Panc1 (cell line): ENCODE measurements at regions not wholly inside any gene's neighbourhood (a gene's known extent, or its start where the extent isn't known, plus 50 kb on each side); places are given as distances from the start of the nearest gene placed in this dataset.

ENCODE experiments used
- ATAC-seq: fragments of 200-7000 bp; cut with Tn5 transposase; 2 replicates; pipeline ENCODE4 v1.9.1; 2020; ENCODE audit warnings: mild to moderate bottlenecking, moderate library complexity
- BruUV-seq: library from RNA; stranded (reverse); fragments of 400-500 nt; replicated peaks from 2 replicates; lab custom pipeline; 2021; lab: Mats Ljungman, UMichigan
- CTCF ChIA-PET: fragments of 300-600 bp; sonication (Branson Sonifier 250); formaldehyde crosslinking; loops from one replicate; lab custom pipeline; 2022; ENCODE audit warnings: antibody characterized with exemption; lab: Charles Lee
- POLR2A ChIA-PET: fragments of 300-600 bp; sonication (Branson Sonifier 250); formaldehyde crosslinking; loops from one replicate; lab custom pipeline; 2022; ENCODE audit warnings: antibody characterized with exemption; lab: Charles Lee
- DNase-seq: peaks from one replicate; pipeline ENCODE4 v3.0.0-alpha.2; 2010; ENCODE audit warnings: low read depth, low spot score
- H3K27ac ChIP-seq: 2 replicates; pipeline ENCODE4 v1.5.1; 2011; ENCODE audit warnings: mild to moderate bottlenecking, low read length, inconsistent platforms
- H3K27me3 ChIP-seq: fragments of 200-500 bp; sonication (Bioruptor generic); 2 replicates; pipeline ENCODE4 v1.6.0; 2014; ENCODE audit warnings: low read length, inconsistent platforms; ENCODE audit not compliant: control insufficient read depth, insufficient read depth
- H3K36me3 ChIP-seq: fragments of 200-500 bp; sonication (Bioruptor generic); 2 replicates; pipeline ENCODE4 v1.5.1; 2014; ENCODE audit warnings: inconsistent platforms, mild to moderate bottlenecking, low read length, moderate library complexity; ENCODE audit not compliant: control insufficient read depth, insufficient read depth
- H3K4me1 ChIP-seq: 2 replicates; pipeline ENCODE4 v1.5.1; 2011; ENCODE audit warnings: inconsistent platforms, mild to moderate bottlenecking, low read length, moderate library complexity; ENCODE audit not compliant: control insufficient read depth, insufficient read depth
- H3K4me3 ChIP-seq, 2 experiments: 2 replicates each; pipeline ENCODE4 v1.5.1; 2011 to 2012; ENCODE audit warnings: low read depth in 2 of 2, low read length in 2 of 2, mild to moderate bottlenecking in 2 of 2, inconsistent platforms in 1 of 2, moderate library complexity in 1 of 2
- H3K9me3 ChIP-seq: fragments of 200-500 bp; sonication (Bioruptor generic); 2 replicates; pipeline ENCODE4 v1.5.1; 2014; ENCODE audit warnings: low read depth, mild to moderate bottlenecking, inconsistent platforms, low read length, moderate library complexity; ENCODE audit not compliant: control insufficient read depth, insufficient read depth
- POLR2AphosphoS5 ChIP-seq: IDR thresholded peaks from 2 replicates; pipeline ENCODE4 v1.6.1; 2012; ENCODE audit warnings: mild to moderate bottlenecking, low read depth, low read length, moderate library complexity
- REST ChIP-seq, 2 experiments: IDR thresholded peaks; 2 replicates each; pipeline ENCODE4 v1.6.1; 2011 to 2012; ENCODE audit warnings: low read depth in 2 of 2, control low read depth in 1 of 2, low read length in 1 of 2, mild to moderate bottlenecking in 1 of 2, moderate library complexity in 1 of 2; ENCODE audit not compliant: insufficient read depth in 1 of 2
- SIN3A ChIP-seq: IDR thresholded peaks from 2 replicates; pipeline ENCODE4 v1.6.1; 2012; ENCODE audit warnings: low read depth, mild to moderate bottlenecking, low read length, moderate library complexity, borderline replicate concordance; ENCODE audit not compliant: insufficient read depth
- TCF7L2 ChIP-seq: IDR thresholded peaks from 2 replicates; pipeline ENCODE4 v1.6.1; 2011; ENCODE audit warnings: mild to moderate bottlenecking, low read depth, low read length, inconsistent platforms
- in situ Hi-C: cut with HindIII; loops from 2 replicates; pipeline ENCODE4 v1.10.0; 2016; ENCODE audit warnings: low sequenced_read_pairs, low pct_unique_long_range_greater_than_20kb
- intact Hi-C: fragments of 100-400 bp; cut with micrococcal nuclease; formaldehyde crosslinking; loops from one replicate; pipeline ENCODE4 v1.10.0; 2022; ENCODE audit not compliant: unreplicated experiment
- TF ChIP-seq, protein P1 (sequence below): fragments of 450-650 bp; IDR thresholded peaks from 2 replicates; pipeline ENCODE4 v1.5.1; 2017; ENCODE audit warnings: mild to moderate bottlenecking

- Histone ChIP-seq H3K36me3 (no peaks in the 10 kb centered on the region), H3K27me3 (no peaks in the 10 kb centered on the region), H3K9me3 (no peaks in the 10 kb centered on the region), H3K27ac (peak overlapping the region; percentile 77), H3K4me3 (peak overlapping the region; percentile 38 to 45), H3K4me1 (peaks cover 16% of the 10 kb centered on the region)
- POLR2A ChIA-PET = interaction anchor here (0.7 kb wide), 1 partner anchor 12 kb away, joined by 5 read pairs; no protein-coding TSS in a partner anchor
- BruUV-seq = no TSS peak
- DNase-seq = no peak
- intact Hi-C loops (no loop called here), in situ Hi-C loops (no loop called here)
- ATAC-seq = peak; percentile 11; the same call in 1 of the 2 replicates
- TF ChIP-seq POLR2AphosphoS5 (no peak; the same call in 1 of the 2 replicates), SIN3A (no peak), TCF7L2 (no peak; the same call in 1 of the 2 replicates), REST (IDR thresholded peaks at IDR 0.05; ENCODE audit: insufficient read depth in 1 of 2, low read depth in 2 of 2, low read length in 1 of 2) (no peak)
- TF ChIP-seq, protein P1, sequence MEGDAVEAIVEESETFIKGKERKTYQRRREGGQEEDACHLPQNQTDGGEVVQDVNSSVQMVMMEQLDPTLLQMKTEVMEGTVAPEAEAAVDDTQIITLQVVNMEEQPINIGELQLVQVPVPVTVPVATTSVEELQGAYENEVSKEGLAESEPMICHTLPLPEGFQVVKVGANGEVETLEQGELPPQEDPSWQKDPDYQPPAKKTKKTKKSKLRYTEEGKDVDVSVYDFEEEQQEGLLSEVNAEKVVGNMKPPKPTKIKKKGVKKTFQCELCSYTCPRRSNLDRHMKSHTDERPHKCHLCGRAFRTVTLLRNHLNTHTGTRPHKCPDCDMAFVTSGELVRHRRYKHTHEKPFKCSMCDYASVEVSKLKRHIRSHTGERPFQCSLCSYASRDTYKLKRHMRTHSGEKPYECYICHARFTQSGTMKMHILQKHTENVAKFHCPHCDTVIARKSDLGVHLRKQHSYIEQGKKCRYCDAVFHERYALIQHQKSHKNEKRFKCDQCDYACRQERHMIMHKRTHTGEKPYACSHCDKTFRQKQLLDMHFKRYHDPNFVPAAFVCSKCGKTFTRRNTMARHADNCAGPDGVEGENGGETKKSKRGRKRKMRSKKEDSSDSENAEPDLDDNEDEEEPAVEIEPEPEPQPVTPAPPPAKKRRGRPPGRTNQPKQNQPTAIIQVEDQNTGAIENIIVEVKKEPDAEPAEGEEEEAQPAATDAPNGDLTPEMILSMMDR = no peak
- CTCF ChIA-PET = no interaction called here
These were observed 56.6 kb upstream of the BCOR start for GRCh38 chrX:40154250-40154852.

DNA sequence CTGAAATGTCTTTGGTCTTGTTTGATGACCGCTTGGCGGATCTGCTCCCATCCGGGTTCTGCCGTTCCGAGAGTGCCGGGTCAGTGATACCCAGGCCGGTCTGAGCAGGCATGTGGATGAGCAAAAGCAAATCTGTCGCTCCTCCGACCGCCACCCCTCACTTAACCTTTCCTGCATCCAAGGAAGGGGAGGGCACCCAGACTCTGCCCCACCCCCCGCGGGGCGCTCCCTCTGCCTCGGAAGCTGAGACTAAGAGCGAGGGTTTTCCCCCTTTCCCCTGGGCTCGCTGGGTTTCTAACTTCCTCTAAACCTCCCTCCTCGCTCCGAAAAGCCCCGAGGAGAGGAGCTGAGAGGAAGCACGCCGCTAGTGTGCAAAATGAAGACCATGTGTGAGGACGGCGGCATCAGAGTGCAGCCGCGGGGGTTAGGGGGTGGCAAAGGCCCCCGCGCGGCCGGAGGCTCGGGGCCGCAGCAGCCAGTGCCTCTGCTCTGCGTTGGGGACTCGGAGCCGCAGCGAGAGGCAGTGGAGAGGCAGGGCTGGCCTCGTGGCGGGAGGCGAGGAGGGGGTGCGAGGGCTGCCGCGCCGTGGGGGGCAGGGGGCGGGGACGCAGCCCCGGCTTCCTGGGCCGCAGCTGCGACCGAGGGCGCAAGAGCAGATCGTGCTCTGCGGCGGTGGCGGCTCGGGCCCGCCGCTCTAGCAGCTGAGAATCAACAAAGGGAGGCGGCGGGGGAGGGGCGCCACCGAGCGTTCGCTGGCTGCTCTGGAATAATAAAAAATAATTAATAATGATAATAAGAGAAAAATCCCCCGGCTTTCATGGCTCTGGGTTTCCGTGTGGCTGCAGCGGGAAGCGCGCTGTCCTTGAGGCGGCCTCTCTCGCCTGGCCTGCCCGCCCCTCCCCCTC, 55.8 kb upstream of the BCOR start:
- TF ChIP-seq, protein P1 = no peak
- TF ChIP-seq TCF7L2 = no peak
- TF ChIP-seq POLR2AphosphoS5 = no peak
- TF ChIP-seq SIN3A = no peak
- TF ChIP-seq REST (IDR thresholded peaks at IDR 0.05; ENCODE audit: insufficient read depth in 1 of 2, low read depth in 2 of 2, low read length in 1 of 2) = no peak
- BruUV-seq = no TSS peak
- H3K36me3 ChIP-seq = no peaks in the 10 kb centered on the region
- in situ Hi-C loops (no loop called here), intact Hi-C loops (no loop called here)
- ATAC-seq (0 out of 2 replicates have a peak, but pooled peaks have one; percentile 5), DNase-seq (no peak)
- peak overlapping the region; percentile 38 to 45 for H3K4me3 ChIP-seq
- ChIA-PET CTCF (no interaction called here), POLR2A (interaction anchor here (0.5 kb wide), 1 partner anchor 49 kb away, joined by 3 read pairs; no protein-coding TSS in a partner anchor)
- peak overlapping the region; percentile 71 for H3K27ac ChIP-seq
- H3K9me3 ChIP-seq = no peaks in the 10 kb centered on the region
- peaks cover 20% of the 10 kb centered on the region for H3K4me1 ChIP-seq
- H3K27me3 ChIP-seq = no peaks in the 10 kb centered on the region
